ENCODE measurements at regions not wholly inside any gene's neighbourhood (a gene's known extent, or its start where the extent isn't known, plus 50 kb on each side); places are given as distances from the start of the nearest gene placed in this dataset.

GRCh38 chr3:54066253-54066652 is 56.1 kb upstream of the CACNA2D3 start:
- ATAC-seq (ENCODE audit: poor library complexity) = no peak
- H3K4me3 ChIP-seq (ENCODE audit: low read length) = no peak overlapping the region
- no peak overlapping the region for H3K27ac ChIP-seq (ENCODE audit: low read depth in 1 of 2, low read length in 2 of 2)
- peaks cover 14 to 18% of the 10 kb centered on the region in 2 experiments for H3K9me3 ChIP-seq (ENCODE audit: control insufficient read depth in 1 of 2, insufficient read depth in 1 of 2, low read length in 2 of 2)
- H3K27ac Mint-ChIP-seq = no peak overlapping the region
- H3K36me3 Mint-ChIP-seq (ENCODE audit: low read depth) = no peaks in the 10 kb centered on the region
- intact Hi-C loops (cut with DNase I, micrococcal nuclease) = no loop called here
- POLR2A ChIA-PET = no interaction called here
- H3K4me3 Mint-ChIP-seq = no peak overlapping the region
- H3K27me3 Mint-ChIP-seq = peaks cover 28% of the 10 kb centered on the region
- no peaks in the 10 kb centered on the region for H3K4me1 ChIP-seq (ENCODE audit: insufficient read depth, low read length)
- TF ChIP-seq CTCF (IDR thresholded peaks at IDR 0.05) = no peak
- peaks cover 5% of the 10 kb centered on the region for H3K9me3 Mint-ChIP-seq
- no peak for DNase-seq
- CTCF ChIA-PET = no interaction called here
- H3K4me1 Mint-ChIP-seq (ENCODE audit: low read depth) = no peaks in the 10 kb centered on the region
- H3K27me3 ChIP-seq (ENCODE audit: control insufficient read depth in 1 of 2, insufficient read depth in 2 of 2, low read length in 2 of 2) = peaks cover 0 to 3% of the 10 kb centered on the region in 2 experiments
- no peaks in the 10 kb centered on the region for H3K36me3 ChIP-seq (ENCODE audit: insufficient read depth, low read length)

- CTCF ChIA-PET = no interaction called here
- Histone ChIP-seq H3K4me3 (ENCODE audit: low read length) (no peak overlapping the region), H3K27me3 (ENCODE audit: control insufficient read depth in 1 of 2, insufficient read depth in 2 of 2, low read length in 2 of 2) (peaks cover 0 to 3% of the 10 kb centered on the region in 2 experiments), H3K9me3 (ENCODE audit: control insufficient read depth in 1 of 2, insufficient read depth in 1 of 2, low read length in 2 of 2) (peaks cover 12% of the 10 kb centered on the region in 2 experiments), H3K36me3 (ENCODE audit: insufficient read depth, low read length) (no peaks in the 10 kb centered on the region), H3K4me1 (ENCODE audit: insufficient read depth, low read length) (no peaks in the 10 kb centered on the region), H3K27ac (ENCODE audit: low read depth in 1 of 2, low read length in 2 of 2) (no peak overlapping the region)
- TF ChIP-seq CTCF (IDR thresholded peaks at IDR 0.05) = no peak
- Mint-ChIP-seq H3K4me1 (ENCODE audit: low read depth) (no peaks in the 10 kb centered on the region), H3K9me3 (peaks cover 2% of the 10 kb centered on the region), H3K27ac (no peak overlapping the region), H3K4me3 (no peak overlapping the region), H3K36me3 (ENCODE audit: low read depth) (no peaks in the 10 kb centered on the region), H3K27me3 (peaks cover 28% of the 10 kb centered on the region)
- no peak for ATAC-seq (ENCODE audit: poor library complexity)
- intact Hi-C loops (cut with DNase I, micrococcal nuclease) = no loop called here
- POLR2A ChIA-PET = no interaction called here
- no peak for DNase-seq
Measured at GRCh38 chr3:54065586-54065985, 56.8 kb upstream of the CACNA2D3 start.

GRCh38 chr3:54065140-54065539 is 57.2 kb upstream of the CACNA2D3 start:
- peaks cover 2% of the 10 kb centered on the region for H3K9me3 Mint-ChIP-seq
- no peak for ATAC-seq (ENCODE audit: poor library complexity)
- Histone ChIP-seq H3K27ac (ENCODE audit: low read depth in 1 of 2, low read length in 2 of 2) (no peak overlapping the region), H3K4me1 (ENCODE audit: insufficient read depth, low read length) (no peaks in the 10 kb centered on the region), H3K36me3 (ENCODE audit: insufficient read depth, low read length) (no peaks in the 10 kb centered on the region), H3K27me3 (ENCODE audit: control insufficient read depth in 1 of 2, insufficient read depth in 2 of 2, low read length in 2 of 2) (peaks cover 0 to 3% of the 10 kb centered on the region in 2 experiments), H3K4me3 (ENCODE audit: low read length) (no peak overlapping the region), H3K9me3 (ENCODE audit: control insufficient read depth in 1 of 2, insufficient read depth in 1 of 2, low read length in 2 of 2) (peaks cover 8% of the 10 kb centered on the region in 2 experiments)
- H3K27me3 Mint-ChIP-seq = peaks cover 28% of the 10 kb centered on the region
- H3K4me1 Mint-ChIP-seq (ENCODE audit: low read depth) = no peaks in the 10 kb centered on the region
- CTCF ChIA-PET = no interaction called here
- no peak for DNase-seq
- H3K36me3 Mint-ChIP-seq (ENCODE audit: low read depth) = no peaks in the 10 kb centered on the region
- H3K27ac Mint-ChIP-seq = no peak overlapping the region
- POLR2A ChIA-PET = no interaction called here
- intact Hi-C loops (cut with DNase I, micrococcal nuclease) = no loop called here
- H3K4me3 Mint-ChIP-seq = no peak overlapping the region
- TF ChIP-seq CTCF (IDR thresholded peaks at IDR 0.05) = no peak

All from CD4-positive, alpha-beta T cell (primary cell).